ENCODE measurements at regions not wholly inside any gene's neighbourhood (a gene's known extent, or its start where the extent isn't known, plus 50 kb on each side); places are given as distances from the start of the nearest gene placed in this dataset.
A peak's percentile ranks its signal among the peaks of the same experiment; 100 is the strongest.

GRCh38 chr3:144636833-144637232, 665.2 kb downstream of the DIPK2A start:
- H3K27me3 ChIP-seq (ENCODE audit: insufficient read depth, low read length), result no peaks in the 10 kb centered on the region
- H3K4me3 ChIP-seq (ENCODE audit: low read depth, low read length), result no peak overlapping the region
- WGBS (ENCODE audit: extremely low coverage, insufficient coverage, insufficient read length), result no CpG with 5 or more reads among the region's 2 CpGs
- H2BK5ac ChIP-seq (ENCODE audit: low read depth, low read length, poor library complexity), result no peak overlapping the region
- no peaks in the 10 kb centered on the region for H3K79me2 ChIP-seq (ENCODE audit: control insufficient read depth, insufficient read depth, low read length, poor library complexity)
- H3K14ac ChIP-seq (ENCODE audit: low read length), result no peak overlapping the region
- no peaks in the 10 kb centered on the region for H3K9me3 ChIP-seq (ENCODE audit: insufficient read depth, low read depth, low read length)
- H2AFZ ChIP-seq (ENCODE audit: insufficient read depth, low read length, poor library complexity), result peak overlapping the region; percentile 54
- no peak overlapping the region for H3K18ac ChIP-seq (ENCODE audit: low read length)
- DNase-seq, result peak in 1 of 2 donors; percentile 7
- H3K9ac ChIP-seq (ENCODE audit: low read length), result no peak overlapping the region
- H3K23ac ChIP-seq (ENCODE audit: low read length), result no peak overlapping the region
- H2BK12ac ChIP-seq (ENCODE audit: low read length), result no peak overlapping the region
- no peaks in the 10 kb centered on the region for H3K36me3 ChIP-seq (ENCODE audit: control insufficient read depth in 1 of 2, insufficient read depth in 2 of 2, low read length in 2 of 2)
- no peak overlapping the region for H4K12ac ChIP-seq (ENCODE audit: low read depth, low read length)
- H2AK5ac ChIP-seq (ENCODE audit: low read length), result no peak overlapping the region
- no peaks in the 10 kb centered on the region for H3K4me1 ChIP-seq (ENCODE audit: control insufficient read depth in 1 of 2, insufficient read depth in 2 of 2, low read length in 2 of 2)
- no peak overlapping the region for H2BK120ac ChIP-seq (ENCODE audit: insufficient read depth, low read length, poor library complexity)
- H3K27ac ChIP-seq (ENCODE audit: low read depth, low read length), result no peak overlapping the region
- H4K8ac ChIP-seq (ENCODE audit: low read depth, low read length), result no peak overlapping the region
- no peaks in the 10 kb centered on the region for H3K79me1 ChIP-seq (ENCODE audit: low read length)
- no peak overlapping the region for H4K91ac ChIP-seq (ENCODE audit: low read depth, low read length)
- H3K4ac ChIP-seq (ENCODE audit: low read depth, low read length), result no peak overlapping the region
- H3K4me2 ChIP-seq (ENCODE audit: low read length), result no peak overlapping the region

- H3K9ac ChIP-seq (ENCODE audit: low read length), result no peak overlapping the region
- no peak overlapping the region for H2BK120ac ChIP-seq (ENCODE audit: insufficient read depth, low read length, poor library complexity)
- no peak overlapping the region for H3K4ac ChIP-seq (ENCODE audit: low read depth, low read length)
- no peaks in the 10 kb centered on the region for H3K27me3 ChIP-seq (ENCODE audit: insufficient read depth, low read length)
- no peak overlapping the region for H4K8ac ChIP-seq (ENCODE audit: low read depth, low read length)
- no peak overlapping the region for H2BK12ac ChIP-seq (ENCODE audit: low read length)
- no peak overlapping the region for H2BK5ac ChIP-seq (ENCODE audit: low read depth, low read length, poor library complexity)
- H3K23ac ChIP-seq (ENCODE audit: low read length), result no peak overlapping the region
- no peak for DNase-seq
- no peak overlapping the region for H3K4me3 ChIP-seq (ENCODE audit: low read depth, low read length)
- no peaks in the 10 kb centered on the region for H3K79me1 ChIP-seq (ENCODE audit: low read length)
- H3K79me2 ChIP-seq (ENCODE audit: control insufficient read depth, insufficient read depth, low read length, poor library complexity), result no peaks in the 10 kb centered on the region
- no peak overlapping the region for H3K4me2 ChIP-seq (ENCODE audit: low read length)
- no peak overlapping the region for H2AK5ac ChIP-seq (ENCODE audit: low read length)
- H3K14ac ChIP-seq (ENCODE audit: low read length), result no peak overlapping the region
- H3K9me3 ChIP-seq (ENCODE audit: insufficient read depth, low read depth, low read length), result no peaks in the 10 kb centered on the region
- H3K18ac ChIP-seq (ENCODE audit: low read length), result no peak overlapping the region
- no peak overlapping the region for H4K91ac ChIP-seq (ENCODE audit: low read depth, low read length)
- H3K36me3 ChIP-seq (ENCODE audit: control insufficient read depth in 1 of 2, insufficient read depth in 2 of 2, low read length in 2 of 2), result no peaks in the 10 kb centered on the region
- H3K4me1 ChIP-seq (ENCODE audit: control insufficient read depth in 1 of 2, insufficient read depth in 2 of 2, low read length in 2 of 2), result no peaks in the 10 kb centered on the region
- H3K27ac ChIP-seq (ENCODE audit: low read depth, low read length), result no peak overlapping the region
- H2AFZ ChIP-seq (ENCODE audit: insufficient read depth, low read length, poor library complexity), result no peak overlapping the region
- H4K12ac ChIP-seq (ENCODE audit: low read depth, low read length), result no peak overlapping the region
Observed at GRCh38 chr3:144638009-144638408, 666.4 kb downstream of the DIPK2A start.

- Histone ChIP-seq H3K27me3 (ENCODE audit: insufficient read depth, low read length) (no peaks in the 10 kb centered on the region), H4K91ac (ENCODE audit: low read depth, low read length) (no peak overlapping the region), H3K4me1 (ENCODE audit: control insufficient read depth in 1 of 2, insufficient read depth in 2 of 2, low read length in 2 of 2) (no peaks in the 10 kb centered on the region), H3K27ac (ENCODE audit: low read depth, low read length) (no peak overlapping the region), H3K36me3 (ENCODE audit: control insufficient read depth in 1 of 2, insufficient read depth in 2 of 2, low read length in 2 of 2) (no peaks in the 10 kb centered on the region), H3K4ac (ENCODE audit: low read depth, low read length) (no peak overlapping the region), H3K23ac (ENCODE audit: low read length) (no peak overlapping the region), H3K79me2 (ENCODE audit: control insufficient read depth, insufficient read depth, low read length, poor library complexity) (no peaks in the 10 kb centered on the region), H3K9me3 (ENCODE audit: insufficient read depth, low read depth, low read length) (peaks cover 2% of the 10 kb centered on the region), H2AFZ (ENCODE audit: insufficient read depth, low read length, poor library complexity) (no peak overlapping the region), H3K18ac (ENCODE audit: low read length) (no peak overlapping the region), H3K79me1 (ENCODE audit: low read length) (no peaks in the 10 kb centered on the region), H3K9ac (ENCODE audit: low read length) (no peak overlapping the region), H2BK120ac (ENCODE audit: insufficient read depth, low read length, poor library complexity) (no peak overlapping the region), H3K4me2 (ENCODE audit: low read length) (no peak overlapping the region), H4K8ac (ENCODE audit: low read depth, low read length) (no peak overlapping the region), H2BK5ac (ENCODE audit: low read depth, low read length, poor library complexity) (no peak overlapping the region), H3K4me3 (ENCODE audit: low read depth, low read length) (no peak overlapping the region), H3K14ac (ENCODE audit: low read length) (no peak overlapping the region), H4K12ac (ENCODE audit: low read depth, low read length) (no peak overlapping the region), H2BK12ac (ENCODE audit: low read length) (no peak overlapping the region), H2AK5ac (ENCODE audit: low read length) (no peak overlapping the region)
- no CpG with 5 or more reads among the region's 3 CpGs for WGBS (ENCODE audit: extremely low coverage, insufficient coverage, insufficient read length)
- DNase-seq, result no peak
Observed at GRCh38 chr3:144643771-144644198, 672.2 kb downstream of the DIPK2A start.

GRCh38 chr3:144645300-144645699, 673.7 kb downstream of the DIPK2A start:
- Histone ChIP-seq H3K14ac (ENCODE audit: low read length) (no peak overlapping the region), H3K79me1 (ENCODE audit: low read length) (no peaks in the 10 kb centered on the region), H2AK5ac (ENCODE audit: low read length) (no peak overlapping the region), H3K27ac (ENCODE audit: low read depth, low read length) (no peak overlapping the region), H3K9ac (ENCODE audit: low read length) (no peak overlapping the region), H3K4ac (ENCODE audit: low read depth, low read length) (no peak overlapping the region), H2BK120ac (ENCODE audit: insufficient read depth, low read length, poor library complexity) (no peak overlapping the region), H3K18ac (ENCODE audit: low read length) (no peak overlapping the region), H3K4me2 (ENCODE audit: low read length) (no peak overlapping the region), H2BK12ac (ENCODE audit: low read length) (no peak overlapping the region), H3K4me3 (ENCODE audit: low read depth, low read length) (no peak overlapping the region), H3K27me3 (ENCODE audit: insufficient read depth, low read length) (no peaks in the 10 kb centered on the region), H4K91ac (ENCODE audit: low read depth, low read length) (no peak overlapping the region), H3K4me1 (ENCODE audit: control insufficient read depth in 1 of 2, insufficient read depth in 2 of 2, low read length in 2 of 2) (no peaks in the 10 kb centered on the region), H4K12ac (ENCODE audit: low read depth, low read length) (no peak overlapping the region), H3K9me3 (ENCODE audit: insufficient read depth, low read depth, low read length) (peaks cover 2% of the 10 kb centered on the region), H2BK5ac (ENCODE audit: low read depth, low read length, poor library complexity) (no peak overlapping the region), H3K23ac (ENCODE audit: low read length) (no peak overlapping the region), H2AFZ (ENCODE audit: insufficient read depth, low read length, poor library complexity) (no peak overlapping the region), H3K36me3 (ENCODE audit: control insufficient read depth in 1 of 2, insufficient read depth in 2 of 2, low read length in 2 of 2) (no peaks in the 10 kb centered on the region), H4K8ac (ENCODE audit: low read depth, low read length) (no peak overlapping the region), H3K79me2 (ENCODE audit: control insufficient read depth, insufficient read depth, low read length, poor library complexity) (no peaks in the 10 kb centered on the region)
- no peak for DNase-seq
- WGBS (ENCODE audit: extremely low coverage, insufficient coverage, insufficient read length), result no CpG with 5 or more reads among the region's 1 CpG
